Trophoblast cell (in vitro differentiated cells and primary cell): ENCODE measurements at regions not wholly inside any gene's neighbourhood (a gene's known extent, or its start where the extent isn't known, plus 50 kb on each side); places are given as distances from the start of the nearest gene placed in this dataset.

Experiments
- DNase-seq, 2 donors: peaks; one replicate each; pipeline ENCODE4 v3.0.0-alpha.2; 2016
- H2AFZ ChIP-seq: 2 replicates; pipeline ENCODE4 v1.6.1; 2013; ENCODE audit warnings: low read length, moderate library complexity, mild to moderate bottlenecking; ENCODE audit not compliant: insufficient read depth, poor library complexity
- H2AK5ac ChIP-seq: 2 replicates; pipeline ENCODE4 v1.6.1; 2013; ENCODE audit warnings: mild to moderate bottlenecking, low read length
- H2BK120ac ChIP-seq: 2 replicates; pipeline ENCODE4 v1.6.1; 2013; ENCODE audit warnings: low read length, mild to moderate bottlenecking, moderate library complexity; ENCODE audit not compliant: insufficient read depth, poor library complexity
- H2BK12ac ChIP-seq: 2 replicates; pipeline ENCODE4 v1.6.1; 2013; ENCODE audit warnings: mild to moderate bottlenecking, low read length, moderate library complexity
- H2BK5ac ChIP-seq: 2 replicates; pipeline ENCODE4 v1.6.1; 2013; ENCODE audit warnings: low read length, low read depth, moderate library complexity, mild to moderate bottlenecking; ENCODE audit not compliant: poor library complexity
- H3K14ac ChIP-seq: 2 replicates; pipeline ENCODE4 v1.6.1; 2013; ENCODE audit warnings: mild to moderate bottlenecking, low read length
- H3K18ac ChIP-seq: 2 replicates; pipeline ENCODE4 v1.6.1; 2013; ENCODE audit warnings: mild to moderate bottlenecking, low read length
- H3K23ac ChIP-seq: 2 replicates; pipeline ENCODE4 v1.6.1; 2013; ENCODE audit warnings: low read length
- H3K27ac ChIP-seq: 2 replicates; pipeline ENCODE4 v1.5.1; 2013; ENCODE audit warnings: low read depth, mild to moderate bottlenecking, inconsistent platforms, low read length, moderate library complexity
- H3K27me3 ChIP-seq: 2 replicates; pipeline ENCODE4 v1.6.1; 2013; ENCODE audit warnings: inconsistent platforms, mild to moderate bottlenecking, low read length, moderate library complexity; ENCODE audit not compliant: insufficient read depth
- H3K36me3 ChIP-seq, 2 experiments: 1 replicate in 1 of 2; 2 replicates in 1 of 2; pipeline ENCODE4 v1.6.1; 2013; ENCODE audit warnings: low read length in 2 of 2, mild to moderate bottlenecking in 2 of 2, moderate library complexity in 1 of 2; ENCODE audit not compliant: insufficient read depth in 2 of 2, control insufficient read depth in 1 of 2
- H3K4ac ChIP-seq: 2 replicates; pipeline ENCODE4 v1.6.1; 2013; ENCODE audit warnings: low read depth, mild to moderate bottlenecking, low read length, moderate library complexity
- H3K4me1 ChIP-seq, 2 experiments: 1 replicate in 1 of 2; 2 replicates in 1 of 2; pipeline ENCODE4 v1.6.1; 2013; ENCODE audit warnings: low read length in 2 of 2, mild to moderate bottlenecking in 2 of 2, moderate library complexity in 1 of 2; ENCODE audit not compliant: insufficient read depth in 2 of 2, control insufficient read depth in 1 of 2
- H3K4me2 ChIP-seq: 2 replicates; pipeline ENCODE4 v1.6.1; 2013; ENCODE audit warnings: inconsistent platforms, mild to moderate bottlenecking, low read length, moderate library complexity
- H3K4me3 ChIP-seq: 2 replicates; pipeline ENCODE4 v1.5.1; 2013; ENCODE audit warnings: mild to moderate bottlenecking, low read depth, low read length, inconsistent platforms
- H3K79me1 ChIP-seq: one replicate; pipeline ENCODE4 v1.6.1; 2013; ENCODE audit warnings: low read length
- H3K79me2 ChIP-seq: 2 replicates; pipeline ENCODE4 v1.6.1; 2013; ENCODE audit warnings: low read length, mild to moderate bottlenecking; ENCODE audit not compliant: control insufficient read depth, insufficient read depth, poor library complexity
- H3K9ac ChIP-seq: 2 replicates; pipeline ENCODE4 v1.6.1; 2013; ENCODE audit warnings: mild to moderate bottlenecking, low read length
- H3K9me3 ChIP-seq: 2 replicates; pipeline ENCODE4 v1.6.1; 2013; ENCODE audit warnings: low read depth, mild to moderate bottlenecking, control low read depth, inconsistent platforms, low read length; ENCODE audit not compliant: insufficient read depth
- H4K12ac ChIP-seq: 2 replicates; pipeline ENCODE4 v1.6.1; 2013; ENCODE audit warnings: low read depth, mild to moderate bottlenecking, low read length, moderate library complexity
- H4K8ac ChIP-seq: 2 replicates; pipeline ENCODE4 v1.6.1; 2013; ENCODE audit warnings: low read depth, mild to moderate bottlenecking, low read length, moderate library complexity
- H4K91ac ChIP-seq: one replicate; pipeline ENCODE4 v1.6.1; 2013; ENCODE audit warnings: low read depth, mild to moderate bottlenecking, low read length, moderate library complexity
- WGBS: extraction: QIAGEN DNeasy Blood & Tissue Kit; methylation state at CpG from one replicate; pipeline ENCODE4 v1.1.7; 2013; ENCODE audit warnings: missing lambda C conversion rate; ENCODE audit not compliant: insufficient read length, insufficient coverage; ENCODE audit errors: extremely low coverage; 5-methylcytosine and 5-hydroxymethylcytosine counted together

DNA sequence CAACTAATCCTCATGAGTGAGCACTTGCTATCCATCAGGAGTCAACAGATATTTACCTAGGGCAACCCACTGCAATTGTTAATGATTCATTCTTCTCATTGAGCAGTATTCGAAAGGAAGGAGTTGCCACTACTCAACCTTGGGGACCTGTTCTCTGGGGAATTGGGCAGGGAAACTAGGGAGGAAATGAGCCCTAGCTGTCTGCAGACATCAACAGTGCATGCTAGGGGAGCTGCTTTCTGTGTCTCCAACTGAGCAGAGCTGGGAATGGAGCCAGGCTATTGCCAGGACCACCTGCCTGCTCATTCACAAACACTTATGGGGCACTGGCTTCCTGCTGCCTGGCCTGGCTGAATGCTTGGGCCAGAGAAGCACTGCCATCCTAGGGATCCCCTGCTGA lies 183.4 kb downstream of the TMEM38B start:
- no peak overlapping the region for H3K4me3 ChIP-seq
- no peaks in the 10 kb centered on the region for H3K79me1 ChIP-seq
- no peak overlapping the region for H3K4me2 ChIP-seq
- no peak overlapping the region for H2BK12ac ChIP-seq
- no peak overlapping the region for H2AK5ac ChIP-seq
- H3K4me1 ChIP-seq: no peaks in the 10 kb centered on the region
- H2AFZ ChIP-seq: no peak overlapping the region
- no peaks in the 10 kb centered on the region for H3K27me3 ChIP-seq
- no peak overlapping the region for H4K91ac ChIP-seq
- H2BK5ac ChIP-seq: no peak overlapping the region
- H4K12ac ChIP-seq: no peak overlapping the region
- no peaks in the 10 kb centered on the region for H3K9me3 ChIP-seq
- no peaks in the 10 kb centered on the region for H3K36me3 ChIP-seq
- H3K4ac ChIP-seq: no peak overlapping the region
- no peak overlapping the region for H3K14ac ChIP-seq
- no peak overlapping the region for H3K18ac ChIP-seq
- H3K27ac ChIP-seq: no peak overlapping the region
- no peak overlapping the region for H4K8ac ChIP-seq
- H3K9ac ChIP-seq: no peak overlapping the region
- no CpG with 5 or more reads among the region's 1 CpG for WGBS
- no peak for DNase-seq
- no peak overlapping the region for H2BK120ac ChIP-seq
- H3K23ac ChIP-seq: no peak overlapping the region
- H3K79me2 ChIP-seq: no peaks in the 10 kb centered on the region

DNA sequence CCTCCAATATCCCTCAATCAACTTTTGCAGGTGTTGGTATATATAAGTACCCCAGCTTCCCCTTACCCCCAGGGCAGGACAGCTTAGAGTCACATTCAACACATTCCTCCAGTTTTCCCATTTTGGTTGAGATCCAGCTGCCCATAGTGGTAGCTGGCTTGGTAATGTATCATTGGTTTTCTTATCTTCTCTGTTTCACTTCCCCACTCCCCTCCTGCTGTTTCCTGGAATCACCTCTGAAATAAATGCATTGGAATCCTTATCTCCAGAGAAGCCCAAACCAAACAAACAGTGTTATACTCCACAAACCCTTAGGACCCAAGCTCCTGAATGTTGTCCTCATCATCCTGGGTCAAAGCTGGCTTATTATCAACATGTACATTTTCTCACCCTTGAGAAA lies 184.8 kb downstream of the TMEM38B start:
- Histone ChIP-seq H4K12ac (no peak overlapping the region), H3K23ac (no peak overlapping the region), H3K36me3 (no peaks in the 10 kb centered on the region), H3K27me3 (no peaks in the 10 kb centered on the region), H3K79me2 (no peaks in the 10 kb centered on the region), H3K4me3 (no peak overlapping the region), H3K9me3 (no peaks in the 10 kb centered on the region), H3K4ac (no peak overlapping the region), H3K4me2 (no peak overlapping the region), H2BK12ac (no peak overlapping the region), H2AK5ac (no peak overlapping the region), H3K27ac (no peak overlapping the region), H2BK5ac (no peak overlapping the region), H4K91ac (no peak overlapping the region), H3K79me1 (no peaks in the 10 kb centered on the region), H2BK120ac (no peak overlapping the region), H3K14ac (no peak overlapping the region), H4K8ac (no peak overlapping the region), H3K18ac (no peak overlapping the region), H3K9ac (no peak overlapping the region), H2AFZ (no peak overlapping the region), H3K4me1 (no peaks in the 10 kb centered on the region)
- no peak for DNase-seq

- Histone ChIP-seq H2BK12ac (no peak overlapping the region), H3K4me2 (no peak overlapping the region), H4K91ac (no peak overlapping the region), H3K9ac (no peak overlapping the region), H4K8ac (no peak overlapping the region), H3K27ac (no peak overlapping the region), H2AFZ (no peak overlapping the region), H2AK5ac (no peak overlapping the region), H3K14ac (no peak overlapping the region), H2BK120ac (no peak overlapping the region), H3K9me3 (no peaks in the 10 kb centered on the region), H2BK5ac (no peak overlapping the region), H3K36me3 (no peaks in the 10 kb centered on the region), H3K18ac (no peak overlapping the region), H3K4ac (no peak overlapping the region), H3K23ac (no peak overlapping the region), H3K4me1 (no peaks in the 10 kb centered on the region), H3K27me3 (no peaks in the 10 kb centered on the region), H4K12ac (no peak overlapping the region), H3K79me2 (no peaks in the 10 kb centered on the region), H3K79me1 (no peaks in the 10 kb centered on the region), H3K4me3 (no peak overlapping the region)
- DNase-seq: no peak
- no CpG with 5 or more reads among the region's 1 CpG for WGBS
Observed at GRCh38 chr9:105880517-105880916, 186.2 kb downstream of the TMEM38B start.

DNA sequence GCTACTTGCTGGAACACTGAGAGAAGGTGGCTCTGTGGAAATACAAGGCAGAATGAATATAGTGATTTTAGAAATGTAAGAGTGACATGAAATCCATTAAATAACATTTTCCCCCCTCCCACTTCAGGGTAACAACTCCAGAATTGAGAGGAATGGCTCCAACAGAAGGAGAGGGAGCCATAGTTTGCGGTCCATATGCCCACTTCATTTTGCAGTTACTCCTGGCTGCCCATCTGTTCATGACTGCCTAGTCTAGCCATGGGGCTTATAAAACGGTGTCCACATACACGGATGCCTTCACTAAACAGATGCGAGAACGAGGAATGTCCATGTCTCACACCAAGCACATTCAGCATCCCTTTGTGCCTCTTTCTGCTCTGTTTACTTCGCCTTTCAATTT lies 186.7 kb downstream of the TMEM38B start:
- H2BK120ac ChIP-seq: no peak overlapping the region
- no peak for DNase-seq
- H3K79me2 ChIP-seq: no peaks in the 10 kb centered on the region
- no peak overlapping the region for H2AFZ ChIP-seq
- no peak overlapping the region for H3K4ac ChIP-seq
- H3K27me3 ChIP-seq: no peaks in the 10 kb centered on the region
- H3K14ac ChIP-seq: no peak overlapping the region
- H3K79me1 ChIP-seq: no peaks in the 10 kb centered on the region
- H3K23ac ChIP-seq: no peak overlapping the region
- no peak overlapping the region for H4K91ac ChIP-seq
- H4K8ac ChIP-seq: no peak overlapping the region
- WGBS: no CpG with 5 or more reads among the region's 6 CpGs
- no peak overlapping the region for H3K27ac ChIP-seq
- no peaks in the 10 kb centered on the region for H3K4me1 ChIP-seq
- no peak overlapping the region for H3K18ac ChIP-seq
- no peak overlapping the region for H3K9ac ChIP-seq
- no peak overlapping the region for H2BK12ac ChIP-seq
- H3K9me3 ChIP-seq: no peaks in the 10 kb centered on the region
- H4K12ac ChIP-seq: no peak overlapping the region
- H2BK5ac ChIP-seq: no peak overlapping the region
- H3K4me2 ChIP-seq: no peak overlapping the region
- no peak overlapping the region for H2AK5ac ChIP-seq
- no peak overlapping the region for H3K4me3 ChIP-seq
- no peaks in the 10 kb centered on the region for H3K36me3 ChIP-seq
